GM12878 (cell line): ENCODE measurements at regions not wholly inside any gene's neighbourhood (a gene's known extent, or its start where the extent isn't known, plus 50 kb on each side); places are given as distances from the start of the nearest gene placed in this dataset.

Source experiments
- ATAC-seq: fragments of 200-7000 bp; cut with Tn5 transposase; 3 replicates; pipeline ENCODE4 v1.9.1; 2020; ENCODE audit warnings: mild to moderate bottlenecking, moderate library complexity
- BruUV-seq: library from RNA; stranded (reverse); fragments of 400-500 nt; replicated peaks from 2 replicates; lab custom pipeline; 2021; lab: Mats Ljungman, UMichigan
- CTCF ChIA-PET: fragments of 300-600 bp; sonication (Branson Sonifier 250); formaldehyde crosslinking; extraction: SDS; loops from one replicate; lab custom pipeline; 2021; ENCODE audit warnings: inconsistent platforms; lab: Yijun Ruan, JAX
- POLR2A ChIA-PET: fragments of 350-600 bp; formaldehyde crosslinking; extraction: SDS; loops from one replicate; lab custom pipeline; 2021; ENCODE audit warnings: inconsistent platforms; lab: Charles Lee
- RAD21 ChIA-PET: fragments of 300-600 bp; sonication (Branson Sonifier 250); formaldehyde crosslinking; loops from one replicate; lab custom pipeline; 2023; ENCODE audit warnings: antibody characterized with exemption; ENCODE audit not compliant: unreplicated experiment; lab: Charles Lee
- SMC1A ChIA-PET: fragments of 300-600 bp; sonication (Branson Sonifier 250); formaldehyde crosslinking; loops from one replicate; lab custom pipeline; 2023; ENCODE audit not compliant: unreplicated experiment, uncharacterized antibody; lab: Charles Lee
- DNase-seq: peaks from one replicate; pipeline ENCODE4 v3.0.0-alpha.2; 2011; ENCODE audit warnings: low read depth, low spot score
- FAIRE-seq: peaks from 3 replicates; lab custom pipeline; 2011; peaks lifted over from hg19 to GRCh38; lab: Jason Lieb, UNC
- H2AFZ ChIP-seq: 2 replicates; pipeline ENCODE4 v1.6.0; 2011; ENCODE audit warnings: low read depth, low read length, control low read depth; ENCODE audit not compliant: control insufficient read depth
- H3K27ac ChIP-seq: 2 replicates; pipeline ENCODE4 v1.5.1; 2011; ENCODE audit warnings: control low read depth; ENCODE audit not compliant: control insufficient read depth, insufficient read depth
- H3K27me3 ChIP-seq, 2 experiments: replicated peaks in 1 of 2; 2 replicates each; pipeline versions ENCODE4 v1.6.0 to v1.6.1; 2011; ENCODE audit warnings: low read length in 1 of 2; ENCODE audit not compliant: control insufficient read depth in 2 of 2, insufficient read depth in 2 of 2
- H3K36me3 ChIP-seq, 2 experiments: 2 replicates each; pipeline ENCODE4 v1.5.1; 2011; ENCODE audit warnings: low read length in 1 of 2; ENCODE audit not compliant: control insufficient read depth in 2 of 2, insufficient read depth in 2 of 2
- H3K4me1 ChIP-seq: 2 replicates; pipeline ENCODE4 v1.6.1; 2011; ENCODE audit warnings: mild to moderate bottlenecking, low read length, moderate library complexity, mixed read lengths; ENCODE audit not compliant: control insufficient read depth, insufficient read depth
- H3K4me2 ChIP-seq: 2 replicates; pipeline ENCODE4 v1.6.0; 2011; ENCODE audit warnings: control low read depth; ENCODE audit not compliant: control insufficient read depth, insufficient read depth
- H3K4me3 ChIP-seq: fragments of 200-600 bp; sonication (generic); 2 replicates; pipeline ENCODE4 v1.5.1; 2016
- H3K79me2 ChIP-seq: 2 replicates; pipeline ENCODE4 v1.6.0; 2011; ENCODE audit warnings: low read length; ENCODE audit not compliant: control insufficient read depth, insufficient read depth
- H3K9ac ChIP-seq: 2 replicates; pipeline ENCODE4 v1.8.0; 2011; ENCODE audit warnings: low read length, control low read depth, mixed read lengths; ENCODE audit not compliant: control insufficient read depth, insufficient read depth
- H3K9me3 ChIP-seq: replicated peaks from 3 replicates; pipeline ENCODE4 v1.5.1; 2011; ENCODE audit warnings: mild to moderate bottlenecking, low read length; ENCODE audit not compliant: control insufficient read depth, insufficient read depth
- H4K20me1 ChIP-seq: 2 replicates; pipeline ENCODE4 v1.6.0; 2011; ENCODE audit not compliant: control insufficient read depth, insufficient read depth
- CHD1 ChIP-seq: IDR thresholded peaks from 2 replicates; pipeline ENCODE4 v1.6.1; 2012; ENCODE audit warnings: low read depth, low read length, improper control_type of control experiment
- MEF2A ChIP-seq: IDR thresholded peaks from 2 replicates; pipeline ENCODE4 v1.6.1; 2011; ENCODE audit warnings: low read depth, mild to moderate bottlenecking, low read length, moderate library complexity; ENCODE audit not compliant: insufficient read depth
- MYB ChIP-seq: fragments of 150-350 bp; IDR thresholded peaks from 2 replicates; pipeline ENCODE4 v1.6.1; 2014; ENCODE audit warnings: mild to moderate bottlenecking, low read depth, low read length, borderline replicate concordance
- NFYB ChIP-seq: IDR thresholded peaks from 2 replicates; pipeline ENCODE4 v1.6.1; 2011; ENCODE audit warnings: low read depth, mild to moderate bottlenecking, low read length, improper control_type of control experiment, moderate library complexity; ENCODE audit not compliant: insufficient read depth
- PBX3 ChIP-seq: IDR thresholded peaks from 2 replicates; pipeline ENCODE4 v1.6.1; 2011; ENCODE audit warnings: mild to moderate bottlenecking, low read depth, low read length, moderate library complexity; ENCODE audit not compliant: insufficient replicate concordance
- POLR2AphosphoS5 ChIP-seq: IDR thresholded peaks from 2 replicates; pipeline ENCODE4 v1.6.1; 2011; ENCODE audit warnings: mild to moderate bottlenecking, low read length, inconsistent platforms
- RELA ChIP-seq: fragments of 450-650 bp; IDR thresholded peaks from 2 replicates; pipeline ENCODE4 v1.8.0; 2014; ENCODE audit warnings: borderline replicate concordance; ENCODE audit not compliant: partially characterized antibody
- YY1 ChIP-seq: IDR thresholded peaks from 2 replicates; pipeline ENCODE4 v1.6.1; 2011; ENCODE audit warnings: low read depth, mild to moderate bottlenecking, low read length
- ZNF24 ChIP-seq: fragments of 450-650 bp; IDR thresholded peaks from 2 replicates; pipeline ENCODE4 v1.6.1; 2017; ENCODE audit warnings: antibody characterized with exemption, mild to moderate bottlenecking
- ZNF592 ChIP-seq: fragments of 450-650 bp; IDR thresholded peaks from 2 replicates; pipeline ENCODE4 v1.6.1; 2017; ENCODE audit warnings: mild to moderate bottlenecking, moderate library complexity
- WGBS: methylation state at CpG from one replicate; pipeline ENCODE4 v1.1.6; 2016; ENCODE audit warnings: low lambda C conversion rate; ENCODE audit not compliant: insufficient replicate concordance, insufficient coverage; ENCODE audit errors: missing lambda C conversion rate; 5-methylcytosine and 5-hydroxymethylcytosine counted together
- in situ Hi-C: fragments of 300-500 bp; cut with MboI; formaldehyde crosslinking; loops from 9 replicates; pipeline ENCODE4 v1.14.3; 2018; ENCODE audit warnings: mixed read lengths
- intact Hi-C: fragments of 100-400 bp; cut with micrococcal nuclease; formaldehyde crosslinking; loops from one replicate; pipeline ENCODE4 v1.14.2; 2022; ENCODE audit not compliant: unreplicated experiment

GRCh38 chr15:97045666-97046421 is 715.3 kb downstream of the NR2F2 start:
- Histone ChIP-seq H3K27ac (no peak overlapping the region), H3K36me3 (no peaks in the 10 kb centered on the region), H3K4me1 (no peaks in the 10 kb centered on the region), H2AFZ (no peak overlapping the region), H4K20me1 (no peaks in the 10 kb centered on the region), H3K4me2 (no peak overlapping the region), H3K27me3 (no peaks in the 10 kb centered on the region), H3K9ac (no peak overlapping the region), H3K9me3 (no peaks in the 10 kb centered on the region), H3K79me2 (no peaks in the 10 kb centered on the region), H3K4me3 (no peak overlapping the region)
- intact Hi-C loops (no loop called here), in situ Hi-C loops (no loop called here)
- no peak for ATAC-seq
- ChIA-PET RAD21 (interaction anchor here (1.5 kb wide), 1 partner anchor 13 kb away, joined by 3 read pairs; no protein-coding TSS in a partner anchor), CTCF (interaction anchor here (1.0 to 1.4 kb wide), 2 partner anchors 17 to 47 kb away, joined by 3 read pairs; no protein-coding TSS in a partner anchor), SMC1A (interaction anchor here (0.6 to 3.6 kb wide), 7 partner anchors 10 to 199 kb away, joined by 3 to 15 read pairs (median 3); no protein-coding TSS in a partner anchor), POLR2A (no interaction called here)
- DNase-seq: no peak
- BruUV-seq: no TSS peak
- WGBS: 0% methylated on average over 4 of the region's 4 CpGs
- no peak for TF ChIP-seq NFYB
- TF ChIP-seq MYB: no peak
- no peak for TF ChIP-seq ZNF24
- TF ChIP-seq RELA: no peak
- TF ChIP-seq YY1: no peak
- TF ChIP-seq CHD1: no peak
- TF ChIP-seq ZNF592: no peak
- TF ChIP-seq POLR2AphosphoS5: no peak
- TF ChIP-seq MEF2A: no peak
- TF ChIP-seq PBX3: no peak
- FAIRE-seq: no peak
